Large intestine (tissue), 3 donors: ENCODE measurements at regions not wholly inside any gene's neighbourhood (a gene's known extent, or its start where the extent isn't known, plus 50 kb on each side); places are given as distances from the start of the nearest gene placed in this dataset.
"Not testable (repeated sequence)": the region's sequence is repeated elsewhere in the genome, so short reads cannot be mapped to it uniquely, and the experiment has no call there.

ENCODE experiments used
- DNase-seq, 2 donors: peaks; one replicate each; pipeline versions ENCODE4 v3.0.0 to v3.0.0-alpha.2; 2013
- H3K27ac ChIP-seq: one replicate; pipeline ENCODE4 v1.5.1; 2013; ENCODE audit warnings: low read length
- H3K27me3 ChIP-seq: 2 replicates; pipeline ENCODE4 v1.6.1; 2013; ENCODE audit warnings: low read length; ENCODE audit not compliant: control insufficient read depth, insufficient read depth
- H3K36me3 ChIP-seq: 2 replicates; pipeline ENCODE4 v1.6.1; 2013; ENCODE audit warnings: low read length; ENCODE audit not compliant: control insufficient read depth, insufficient read depth
- H3K4me1 ChIP-seq: one replicate; pipeline ENCODE4 v1.6.1; 2013; ENCODE audit warnings: low read length; ENCODE audit not compliant: control insufficient read depth, insufficient read depth
- H3K4me3 ChIP-seq: one replicate; pipeline ENCODE4 v1.5.1; 2013; ENCODE audit warnings: low read length
- H3K9me3 ChIP-seq: one replicate; pipeline ENCODE4 v1.6.1; 2013; ENCODE audit warnings: mild to moderate bottlenecking, low read depth, low read length, moderate library complexity; ENCODE audit not compliant: control insufficient read depth
- WGBS: methylation state at CpG from one replicate; pipeline ENCODE4 v1.1.5; 2013; ENCODE audit warnings: low lambda C conversion rate; ENCODE audit not compliant: insufficient coverage; 5-methylcytosine and 5-hydroxymethylcytosine counted together

DNA sequence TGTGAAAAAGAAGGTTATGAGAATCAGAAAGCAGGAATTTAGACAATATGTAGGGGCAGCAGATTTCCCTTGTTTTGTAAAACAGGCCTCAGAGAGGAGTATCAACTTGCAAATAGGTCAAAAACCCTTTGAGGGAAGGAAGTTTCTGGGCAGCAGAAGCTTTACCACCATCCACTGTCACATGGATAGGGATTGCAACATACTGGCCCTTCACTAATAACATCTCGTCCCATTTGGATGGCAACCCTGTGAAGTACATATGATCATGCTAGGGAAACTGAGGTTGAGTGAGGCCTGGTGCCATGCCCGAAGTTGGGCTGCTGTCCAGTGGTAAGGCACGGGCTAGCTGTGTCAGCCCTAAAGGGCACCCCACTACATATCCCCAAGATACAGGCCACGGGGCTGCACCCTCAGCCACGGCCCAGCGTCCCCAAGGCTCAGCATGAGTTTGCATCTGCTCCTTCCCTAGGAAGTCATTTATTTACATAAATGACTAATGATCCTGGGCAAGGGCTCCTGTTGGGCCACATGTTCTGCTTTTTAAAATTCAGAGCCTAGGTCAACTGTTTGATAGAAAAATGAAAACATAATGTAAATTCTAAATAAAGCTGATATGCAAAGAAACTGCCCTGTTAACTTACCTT is 310.4 kb upstream of the PLGLB1 start:
- H3K9me3 ChIP-seq, H3K27ac ChIP-seq, H3K36me3 ChIP-seq, H3K27me3 ChIP-seq, DNase-seq, H3K4me3 ChIP-seq, H3K4me1 ChIP-seq: not testable (repeated sequence)
- no CpG with 5 or more reads among the region's 6 CpGs for WGBS

DNA sequence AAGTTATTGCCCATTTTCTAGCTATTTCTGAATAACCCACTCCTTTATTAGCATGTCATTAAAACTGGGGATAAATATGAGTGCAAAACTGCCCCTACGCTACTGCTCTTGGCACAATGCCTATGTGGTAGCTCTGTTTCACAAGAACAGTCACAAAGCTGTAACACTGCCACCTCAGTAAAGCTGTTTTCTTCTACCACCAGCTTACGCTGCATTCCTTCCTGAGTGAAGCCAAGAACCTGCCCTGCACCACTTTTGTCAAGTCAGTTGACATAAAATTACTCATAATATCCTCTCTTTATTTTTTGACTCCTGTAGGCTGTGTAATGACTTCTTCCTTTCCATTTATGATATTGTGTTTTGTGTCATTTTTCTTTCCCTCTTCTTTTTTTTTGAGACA is 313.2 kb upstream of the PLGLB1 start:
- H3K27ac ChIP-seq, H3K27me3 ChIP-seq, H3K9me3 ChIP-seq, DNase-seq, H3K36me3 ChIP-seq, H3K4me3 ChIP-seq, H3K4me1 ChIP-seq: not testable (repeated sequence)
- WGBS: no CpG with 5 or more reads among the region's 2 CpGs

DNA sequence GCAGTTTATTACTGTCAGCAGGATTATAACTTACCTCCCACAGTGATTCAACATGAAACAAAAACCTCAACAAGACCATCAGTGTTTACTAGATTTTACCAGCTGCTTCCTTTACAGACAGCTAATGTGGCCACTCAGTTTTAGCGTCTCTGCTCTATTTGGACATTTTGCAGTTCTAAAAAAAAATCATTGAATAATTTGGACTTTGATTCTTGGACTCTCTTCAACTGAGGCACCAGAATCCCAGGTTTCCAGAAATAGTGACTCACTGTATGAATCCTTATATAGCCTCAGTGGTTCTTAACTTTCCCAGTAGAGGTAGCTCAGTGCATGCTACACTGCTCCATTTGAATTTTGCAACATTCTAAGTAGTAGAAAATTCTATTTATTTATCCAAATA is 317.4 kb upstream of the PLGLB1 start:
- not testable (repeated sequence) for DNase-seq, H3K27ac ChIP-seq, H3K4me1 ChIP-seq, H3K36me3 ChIP-seq, H3K4me3 ChIP-seq, H3K27me3 ChIP-seq, H3K9me3 ChIP-seq
- no CpG with 5 or more reads among the region's 1 CpG for WGBS

DNA sequence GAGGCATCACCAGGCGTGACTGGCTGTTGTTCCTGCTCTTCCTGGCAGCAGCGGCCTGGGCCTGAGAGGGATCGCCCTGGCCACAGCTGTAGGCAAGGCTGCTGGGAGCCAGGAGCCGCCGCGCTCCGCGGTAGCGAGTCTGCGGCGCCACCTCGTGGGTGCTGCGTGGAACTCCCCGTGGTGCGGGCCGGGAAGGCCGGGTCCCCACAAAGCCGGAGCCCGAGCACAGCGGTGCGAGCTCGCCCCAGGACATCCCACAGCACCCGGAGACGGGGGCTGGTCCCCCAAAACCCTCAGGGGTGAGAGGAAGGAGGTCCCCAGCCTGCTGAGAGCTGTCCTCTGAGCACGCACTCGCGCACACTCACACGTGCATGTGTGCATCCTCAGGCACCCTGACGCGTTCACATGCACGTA is 320.0 kb upstream of the PLGLB1 start:
- H3K9me3 ChIP-seq, H3K4me1 ChIP-seq, H3K27me3 ChIP-seq, H3K36me3 ChIP-seq, H3K27ac ChIP-seq, H3K4me3 ChIP-seq: not testable (repeated sequence)
- WGBS: no CpG with 5 or more reads among the region's 31 CpGs
- DNase-seq: peak; percentile 17 to 46

DNA sequence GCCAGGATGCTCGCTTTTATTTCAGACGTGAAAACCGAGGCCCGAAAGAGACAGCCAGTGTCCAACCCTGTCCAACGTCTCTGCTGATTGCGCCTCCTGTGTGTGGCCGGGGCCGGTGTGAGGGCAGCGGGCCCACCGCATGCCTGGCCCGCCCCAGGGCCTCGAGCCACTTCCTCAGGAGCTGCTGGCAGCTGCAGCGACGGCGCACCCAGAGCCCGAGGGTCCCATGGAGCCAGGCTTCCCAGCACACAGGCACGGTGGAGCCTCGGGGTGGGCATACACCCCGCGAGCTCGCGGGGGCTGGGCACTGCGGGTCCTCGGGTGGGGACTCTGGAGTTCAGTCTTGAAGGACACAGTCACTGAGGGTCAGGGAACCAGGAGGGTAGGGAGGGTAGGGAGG is 320.5 kb upstream of the PLGLB1 start:
- not testable (repeated sequence) for H3K4me3 ChIP-seq, H3K36me3 ChIP-seq, DNase-seq, H3K27me3 ChIP-seq, H3K27ac ChIP-seq, H3K4me1 ChIP-seq, H3K9me3 ChIP-seq
- no CpG with 5 or more reads among the region's 24 CpGs for WGBS

DNA sequence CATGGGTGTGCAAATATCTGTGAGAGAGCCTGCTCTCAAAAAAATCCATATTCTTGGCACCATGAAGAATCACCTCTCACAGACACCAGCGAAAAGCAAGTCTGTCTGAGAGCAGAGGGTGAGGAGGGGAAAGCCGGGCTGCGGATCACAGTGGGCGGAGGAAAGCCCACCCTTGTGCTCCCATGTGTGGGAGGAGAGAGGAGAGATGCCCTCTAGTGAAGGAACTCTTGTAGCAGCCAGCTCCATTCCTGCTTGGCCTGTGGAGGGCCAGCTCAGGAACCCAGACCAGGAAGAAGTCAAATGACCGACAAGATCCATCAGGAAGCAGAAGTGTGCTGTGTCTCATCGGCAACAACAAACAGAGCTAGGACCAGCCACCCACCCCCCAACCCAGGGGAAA is 321.7 kb upstream of the PLGLB1 start:
- H3K27me3 ChIP-seq, H3K36me3 ChIP-seq, DNase-seq, H3K27ac ChIP-seq, H3K4me1 ChIP-seq, H3K4me3 ChIP-seq, H3K9me3 ChIP-seq: not testable (repeated sequence)
- WGBS: no CpG with 5 or more reads among the region's 6 CpGs

DNA sequence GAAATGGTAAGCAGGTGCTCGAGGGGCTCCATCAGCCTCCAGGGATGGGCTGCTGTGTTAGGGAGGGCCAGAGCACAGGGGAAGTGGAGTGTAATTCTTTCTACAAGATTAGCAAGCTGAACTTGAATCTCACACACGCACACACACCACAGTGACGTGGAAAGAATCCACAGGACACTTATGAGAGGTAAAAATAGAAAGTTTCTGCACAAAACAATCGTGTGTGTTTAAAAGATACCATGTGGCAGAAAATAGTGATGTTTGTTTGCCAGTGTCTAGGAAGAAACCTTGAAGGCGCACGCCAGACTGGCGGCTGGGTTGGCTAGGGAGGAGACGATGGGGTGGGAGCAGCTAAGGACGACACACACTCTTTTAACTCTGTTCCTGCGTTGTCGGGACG is 323.6 kb upstream of the PLGLB1 start:
- not testable (repeated sequence) for DNase-seq, H3K4me3 ChIP-seq, H3K36me3 ChIP-seq, H3K4me1 ChIP-seq, H3K9me3 ChIP-seq, H3K27ac ChIP-seq, H3K27me3 ChIP-seq
- WGBS: 67% methylated on average over 1 of the region's 12 CpGs

DNA sequence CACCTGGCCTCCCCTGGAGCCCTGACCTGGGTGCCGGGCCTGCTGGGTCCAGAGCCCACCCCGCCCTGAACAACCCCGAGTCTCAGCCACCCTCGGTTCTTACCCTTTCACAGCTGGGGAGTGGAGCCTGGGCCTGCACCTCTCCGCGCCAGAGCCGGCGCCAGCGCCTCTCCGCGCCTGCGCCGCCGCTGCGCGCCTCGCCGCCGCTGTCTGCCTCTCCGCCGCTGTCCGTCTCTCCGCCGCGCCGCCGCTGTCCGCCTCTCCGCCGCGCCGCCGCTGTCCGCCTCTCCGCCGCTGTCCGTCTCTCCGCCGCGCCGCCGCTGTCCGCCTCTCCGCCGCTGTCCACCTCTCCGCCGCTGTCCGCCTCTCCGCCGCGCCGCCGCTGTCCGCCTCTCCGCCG is 326.9 kb upstream of the PLGLB1 start:
- H3K4me3 ChIP-seq, H3K9me3 ChIP-seq, DNase-seq, H3K4me1 ChIP-seq, H3K27ac ChIP-seq, H3K27me3 ChIP-seq, H3K36me3 ChIP-seq: not testable (repeated sequence)
- WGBS: no CpG with 5 or more reads among the region's 56 CpGs

DNA sequence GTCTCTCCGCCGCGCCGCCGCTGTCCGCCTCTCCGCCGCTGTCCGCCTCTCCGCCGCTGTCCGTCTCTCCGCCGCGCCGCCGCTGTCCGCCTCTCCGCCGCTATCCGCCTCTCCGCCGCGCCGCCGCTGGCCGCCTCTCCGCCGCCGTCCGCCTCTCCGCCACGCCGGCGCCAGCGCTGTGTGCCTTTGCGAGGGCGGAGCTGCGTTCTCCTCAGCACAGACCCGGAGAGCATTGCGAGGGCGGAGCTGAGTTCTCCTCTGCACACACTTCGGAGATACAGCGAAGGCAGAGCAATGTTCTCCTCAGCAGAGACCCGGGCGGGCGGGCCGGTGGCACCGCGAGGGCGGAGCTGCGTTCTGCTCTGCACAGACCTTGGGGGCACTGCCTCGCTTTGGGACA is 327.4 kb upstream of the PLGLB1 start:
- not testable (repeated sequence) for H3K27me3 ChIP-seq, DNase-seq, H3K4me3 ChIP-seq, H3K36me3 ChIP-seq, H3K27ac ChIP-seq, H3K4me1 ChIP-seq, H3K9me3 ChIP-seq
- WGBS: no CpG with 5 or more reads among the region's 53 CpGs

DNA sequence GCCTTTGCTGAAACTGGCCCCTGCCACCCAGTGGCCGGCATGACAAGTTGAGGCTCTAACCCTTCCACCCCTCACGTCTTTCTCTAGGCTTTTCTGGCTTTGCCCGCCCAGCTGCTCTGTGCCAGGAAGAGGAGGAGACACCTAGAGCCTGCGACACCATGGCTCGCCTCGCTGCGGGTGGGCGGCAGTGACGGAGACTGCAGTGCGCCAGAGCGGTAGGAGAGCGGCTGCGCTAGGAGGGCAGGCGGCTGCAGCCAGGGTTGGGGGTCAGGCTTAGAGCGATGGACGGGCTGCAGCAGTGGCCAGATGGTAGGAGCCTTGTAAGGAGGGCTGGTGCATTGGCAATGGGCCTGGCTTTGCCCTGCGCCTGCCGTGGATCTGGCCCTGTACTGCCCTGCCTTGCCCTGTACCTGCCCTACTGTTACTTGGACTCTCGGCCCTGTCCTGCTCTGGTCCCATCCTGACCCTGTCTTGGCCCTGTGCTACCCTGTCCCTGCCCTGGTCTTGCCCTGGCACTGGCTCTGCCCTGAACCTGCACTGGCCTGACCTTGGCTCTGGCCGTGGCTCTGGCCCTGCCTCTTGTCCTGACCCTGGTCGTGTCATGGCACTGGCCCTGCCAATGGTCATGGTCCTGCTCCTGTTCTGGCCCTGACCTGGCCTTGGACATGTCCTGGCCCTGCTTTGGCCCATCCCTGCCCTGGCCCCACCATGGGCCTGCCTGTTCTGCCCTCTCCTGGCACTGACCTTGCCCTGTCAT is 330.7 kb upstream of the PLGLB1 start:
- H3K4me3 ChIP-seq, DNase-seq, H3K9me3 ChIP-seq, H3K36me3 ChIP-seq, H3K4me1 ChIP-seq, H3K27ac ChIP-seq, H3K27me3 ChIP-seq: not testable (repeated sequence)
- WGBS: no CpG with 5 or more reads among the region's 21 CpGs

DNA sequence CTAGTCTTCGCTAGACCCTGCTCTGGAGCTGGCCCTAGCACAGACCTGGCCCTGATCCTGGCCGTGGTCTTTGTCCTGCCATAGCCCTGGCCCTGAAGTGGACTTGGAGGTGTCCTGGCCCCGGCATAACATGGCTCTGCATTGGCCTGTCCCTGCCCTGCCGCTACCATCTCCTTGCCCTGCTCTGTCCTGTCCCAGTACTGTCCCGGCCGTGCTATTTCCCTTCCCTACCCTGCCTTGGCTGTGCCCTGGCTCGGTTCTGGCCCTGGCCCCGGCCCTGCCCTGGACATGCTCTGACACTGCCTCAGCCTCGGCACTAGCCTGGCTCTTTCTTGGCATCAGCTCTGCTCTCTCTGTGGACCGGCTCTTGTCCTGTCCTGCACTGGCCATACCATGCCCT is 331.8 kb upstream of the PLGLB1 start:
- not testable (repeated sequence) for H3K9me3 ChIP-seq, H3K36me3 ChIP-seq, H3K4me1 ChIP-seq, H3K27me3 ChIP-seq, H3K4me3 ChIP-seq, H3K27ac ChIP-seq, DNase-seq
- WGBS: no CpG with 5 or more reads among the region's 10 CpGs
